NCI-H1105 treated with DMSO at 0.1 percent for 48 hours (cell line): ENCODE measurements at regions not wholly inside any gene's neighbourhood (a gene's known extent, or its start where the extent isn't known, plus 50 kb on each side); places are given as distances from the start of the nearest gene placed in this dataset.
"Not testable (repeated sequence)": the region's sequence is repeated elsewhere in the genome, so short reads cannot be mapped to it uniquely, and the experiment has no call there.

ENCODE experiments used
- DNase-seq: peaks from one replicate; lab custom pipeline; 2025; lab: John Stamatoyannopoulos, UW

DNA sequence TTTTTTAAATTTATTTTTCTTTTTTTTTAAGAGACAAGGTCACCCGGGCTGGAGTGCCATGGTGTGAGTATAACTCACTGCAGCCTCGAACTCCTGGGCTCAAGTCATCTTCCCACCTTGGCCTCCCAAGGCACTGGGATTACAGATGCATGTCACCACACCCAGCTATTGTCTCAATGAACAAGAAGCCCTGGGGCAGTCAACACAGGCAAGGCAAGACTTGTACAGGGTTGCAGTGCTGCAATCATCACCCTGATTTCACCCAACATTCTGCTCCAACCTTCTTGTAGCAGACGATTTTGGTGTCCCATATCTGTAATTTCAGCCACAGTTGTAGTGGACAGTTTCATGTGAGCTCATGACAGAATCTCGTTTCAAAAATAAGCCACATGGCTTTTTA is 205.8 kb upstream of the KIF2A start:
- DNase-seq, result no peak

GRCh38 chr5:62103863-62104262 is 202.1 kb upstream of the KIF2A start:
- DNase-seq, result not testable (repeated sequence)

GRCh38 chr5:62111428-62111827 is 194.6 kb upstream of the KIF2A start:
- no peak for DNase-seq

DNA sequence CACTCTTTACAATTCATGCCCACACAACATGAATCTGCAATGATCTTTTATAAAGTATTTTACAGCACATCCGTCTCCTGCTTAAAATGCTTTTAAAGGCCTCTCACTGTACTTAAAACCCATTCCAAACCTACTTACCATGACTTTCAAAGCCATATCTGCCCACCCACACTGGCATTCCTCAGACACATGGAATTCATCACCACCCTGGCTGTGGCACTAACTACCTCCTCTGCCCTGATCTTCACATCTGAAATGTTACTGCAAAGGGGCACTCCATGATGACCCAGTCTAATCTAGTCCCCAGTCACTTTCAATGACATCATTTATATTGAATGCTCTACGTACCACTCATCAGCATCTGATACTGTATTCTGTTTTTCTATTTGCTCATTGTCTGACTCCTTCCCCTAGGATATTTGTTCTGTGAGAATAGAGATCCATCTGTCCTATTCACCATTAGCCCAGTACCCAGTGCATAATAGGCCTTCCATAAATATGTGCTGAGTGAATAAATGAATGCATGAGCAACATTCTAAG is 193.2 kb upstream of the KIF2A start:
- no peak for DNase-seq

DNA sequence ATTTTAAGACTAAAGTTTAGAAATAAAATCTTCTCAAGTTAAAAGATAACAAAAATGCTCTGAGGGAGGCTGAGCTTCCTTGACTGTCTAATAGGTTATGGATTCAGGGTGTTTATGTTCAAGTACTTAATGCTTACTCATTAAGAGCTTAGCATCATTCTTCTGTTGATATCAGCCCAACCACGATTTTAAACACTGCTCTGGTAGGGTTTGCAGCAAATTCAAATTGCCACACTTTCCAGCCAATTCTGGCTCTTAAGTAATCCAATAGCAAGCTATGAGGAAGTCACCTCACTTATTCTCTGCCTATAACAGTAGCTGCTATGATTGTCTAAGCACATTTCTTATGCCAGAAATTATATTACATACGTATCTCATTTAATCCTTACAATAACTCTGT is 191.0 kb upstream of the KIF2A start:
- DNase-seq, result no peak

GRCh38 chr5:62124266-62124665 is 181.7 kb upstream of the KIF2A start:
- no peak for DNase-seq

- no peak for DNase-seq
These were observed 179.9 kb upstream of the KIF2A start for GRCh38 chr5:62126090-62126489.

GRCh38 chr5:62127098-62127736 is 178.8 kb upstream of the KIF2A start:
- DNase-seq, result no peak

DNA sequence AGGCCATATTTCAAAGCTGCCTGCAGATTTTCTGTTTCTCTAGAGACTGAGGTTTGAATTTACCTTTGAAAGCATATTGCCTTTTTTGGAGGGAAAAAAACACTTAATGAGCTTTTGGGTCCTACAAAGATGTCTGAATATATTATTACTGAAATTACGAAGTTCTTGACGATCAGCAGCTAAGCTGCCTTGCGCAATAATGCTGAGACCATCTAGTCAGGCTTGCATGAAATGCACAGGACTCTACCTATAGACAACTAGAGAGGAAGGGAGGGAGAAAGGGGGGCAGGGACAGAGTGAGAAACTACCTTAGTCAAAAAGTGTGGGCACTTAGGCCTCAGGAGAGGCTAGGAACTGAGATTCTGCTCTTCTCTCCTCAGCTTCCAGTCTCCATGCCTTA is 175.9 kb upstream of the KIF2A start:
- no peak for DNase-seq

DNA sequence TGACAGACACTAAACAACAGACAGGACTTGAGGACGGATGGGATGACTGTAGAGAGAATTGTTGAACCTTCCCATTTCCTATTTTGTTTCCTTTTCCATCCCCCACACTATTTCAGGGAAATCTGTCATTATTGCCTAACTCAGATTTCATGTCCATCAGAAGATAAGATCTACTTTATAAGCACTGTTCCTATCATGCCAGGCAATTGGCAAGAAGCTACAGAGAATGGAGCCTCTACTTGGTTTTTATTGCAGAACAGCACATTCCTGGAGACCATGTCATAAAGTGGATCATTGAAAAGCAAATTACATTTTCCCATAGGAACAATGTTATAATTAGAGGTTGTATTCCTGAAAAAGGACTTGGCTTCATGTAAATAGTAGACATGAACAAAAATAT is 173.7 kb upstream of the KIF2A start:
- no peak for DNase-seq

GRCh38 chr5:62133426-62133825 is 172.6 kb upstream of the KIF2A start:
- no peak for DNase-seq

DNA sequence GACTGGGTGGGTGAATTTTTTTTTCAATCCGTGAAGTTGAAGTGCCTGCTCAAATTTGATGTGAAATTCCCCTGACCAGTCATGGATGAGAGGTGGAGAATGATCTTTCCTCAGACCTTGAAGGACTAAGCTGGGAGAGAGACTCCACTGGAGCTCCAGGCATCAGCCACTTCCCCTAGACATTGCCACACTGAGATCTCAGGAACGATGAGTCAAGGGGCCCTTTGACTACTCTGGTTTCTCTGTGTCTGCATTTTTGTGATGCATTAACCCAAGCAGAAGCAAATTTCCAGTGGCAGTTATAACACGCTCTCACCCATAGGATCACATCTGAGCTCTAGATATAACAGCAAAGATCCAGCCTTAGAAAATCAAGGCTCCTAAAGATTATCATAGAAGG is 171.2 kb upstream of the KIF2A start:
- no peak for DNase-seq

GRCh38 chr5:62137628-62138027 is 168.4 kb upstream of the KIF2A start:
- DNase-seq, result no peak

- DNase-seq, result no peak
These were observed 167.4 kb upstream of the KIF2A start for GRCh38 chr5:62138607-62139006.

DNA sequence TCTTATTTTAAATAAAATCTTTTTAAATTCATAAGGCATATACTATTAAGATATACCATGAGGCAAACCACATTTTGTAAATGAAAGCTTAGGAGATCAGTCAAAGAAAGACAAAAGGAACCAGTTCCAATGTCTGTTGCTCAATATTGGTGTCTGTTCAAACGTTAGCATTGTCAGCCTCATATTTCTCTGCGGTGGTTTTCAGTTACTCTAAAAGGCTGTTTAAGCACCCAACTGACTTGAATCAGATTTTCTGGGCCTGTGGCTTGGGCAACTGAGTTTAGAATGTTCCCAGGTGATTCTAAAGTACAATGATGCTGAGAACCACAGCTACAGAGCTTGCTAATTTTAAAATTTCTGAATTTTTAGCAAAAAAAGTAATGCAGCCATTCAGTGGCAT is 166.3 kb upstream of the KIF2A start:
- no peak for DNase-seq

GRCh38 chr5:62142351-62142750 is 163.7 kb upstream of the KIF2A start:
- no peak for DNase-seq

DNA sequence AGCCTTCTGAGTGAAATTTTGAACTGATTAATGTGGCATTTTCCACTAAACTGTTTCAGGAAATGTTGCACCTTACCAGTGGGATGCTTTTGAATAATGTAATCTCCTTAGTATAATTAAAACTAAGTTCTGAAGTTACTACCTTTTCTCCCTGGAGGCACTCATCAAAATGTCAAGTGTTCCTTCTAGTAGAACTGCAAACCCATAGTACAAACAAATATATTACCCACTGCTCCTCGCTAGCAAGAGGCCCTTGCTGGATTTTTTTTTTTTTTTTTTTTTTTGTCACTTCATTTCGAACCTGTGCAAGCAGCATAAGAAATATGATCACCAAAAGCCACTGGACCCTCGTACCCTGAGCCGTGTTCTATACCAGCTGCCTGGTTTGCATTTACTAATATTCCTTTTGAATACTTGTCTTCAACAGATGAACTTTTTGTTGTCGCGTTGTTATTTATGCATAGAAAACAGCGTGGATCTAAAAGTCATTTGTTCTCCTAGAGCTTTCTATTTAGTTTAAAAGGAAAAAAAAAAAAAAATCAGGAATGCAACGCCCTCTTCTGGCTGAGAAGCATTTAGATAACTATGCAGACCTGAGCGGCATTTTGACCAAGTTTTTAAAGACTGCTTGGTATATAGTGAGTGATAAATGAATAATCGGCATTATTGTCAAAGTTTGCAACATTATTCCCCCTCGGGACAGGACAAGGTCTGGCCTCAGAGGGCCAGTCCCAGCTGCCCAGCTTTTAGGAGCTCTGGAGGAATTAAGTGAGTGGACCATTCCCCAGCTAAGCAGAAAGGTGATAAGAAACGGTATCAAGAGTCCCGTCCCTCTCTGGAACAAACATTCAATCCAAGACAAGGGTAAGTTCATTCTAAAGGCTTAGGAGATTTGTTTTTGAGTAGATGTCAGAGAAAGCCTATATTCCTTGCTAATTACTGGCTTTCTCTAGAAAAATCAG is 162.5 kb upstream of the KIF2A start:
- no peak for DNase-seq

- DNase-seq, result peak; percentile 59
These were observed 161.5 kb upstream of the KIF2A start for GRCh38 chr5:62144401-62145022.

DNA sequence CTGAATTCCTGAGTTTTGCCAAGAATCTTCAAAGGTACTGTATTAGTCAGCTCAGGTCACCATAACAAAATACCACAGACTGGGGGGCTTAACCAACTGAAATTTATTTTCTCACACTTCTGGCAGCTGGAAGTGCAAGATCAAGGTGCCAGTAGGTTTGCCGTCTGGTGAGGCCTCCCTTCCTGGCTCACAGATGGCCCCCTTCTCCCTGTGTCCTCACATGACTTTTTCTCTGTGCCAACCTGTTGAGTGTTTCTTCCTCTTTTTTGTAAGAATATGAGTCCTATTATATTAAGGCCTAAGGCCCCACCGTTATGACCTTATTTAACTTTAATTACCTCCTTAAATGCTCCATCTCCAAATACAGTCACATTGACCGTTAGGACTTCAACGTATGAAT is 156.1 kb upstream of the KIF2A start:
- DNase-seq, result no peak

- DNase-seq, result peak; percentile 59
These were observed 153.5 kb upstream of the KIF2A start for GRCh38 chr5:62152394-62153087.

DNA sequence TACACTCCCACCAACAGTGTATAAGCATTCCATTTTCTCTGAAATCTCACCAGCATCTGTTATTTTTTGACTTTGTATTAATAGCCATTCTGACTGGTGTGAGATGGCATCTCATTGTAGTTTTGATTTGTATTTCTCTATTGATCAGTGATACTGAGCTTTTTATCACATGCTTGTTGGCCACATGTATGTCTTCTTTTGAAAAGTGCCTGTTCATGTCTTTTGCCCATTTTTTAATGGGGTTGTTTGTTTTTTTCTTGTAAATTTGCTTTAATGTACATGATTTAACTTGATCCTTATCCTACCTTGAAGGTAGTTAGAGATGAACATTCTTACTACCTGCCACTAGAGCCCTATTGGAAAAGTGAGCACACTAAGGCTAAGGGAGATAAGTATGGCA is 151.2 kb upstream of the KIF2A start:
- no peak for DNase-seq

DNA sequence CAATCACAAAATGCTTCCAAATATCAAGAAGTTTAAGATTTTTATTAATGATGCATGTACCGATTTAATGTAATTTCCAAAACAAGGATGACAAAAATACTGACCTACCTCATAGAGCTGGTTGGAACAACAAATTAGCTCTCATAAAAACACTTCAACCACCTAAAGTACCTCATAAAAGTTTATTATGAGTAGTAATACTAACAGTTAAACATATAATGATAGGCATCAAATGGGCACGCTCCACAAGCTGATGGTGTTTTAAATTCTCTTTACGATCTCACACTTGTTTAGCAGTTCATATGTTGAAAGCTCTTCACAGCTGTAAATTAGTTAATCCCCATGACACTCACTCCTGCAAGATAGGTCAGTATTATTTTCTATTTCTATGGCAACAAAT is 150.0 kb upstream of the KIF2A start:
- no peak for DNase-seq
